Embryonic facial prominence (tissue), 1 donor: ENCODE measurements at regions not wholly inside any gene's neighbourhood (a gene's known extent, or its start where the extent isn't known, plus 50 kb on each side); places are given as distances from the start of the nearest gene placed in this dataset.
"Not testable (repeated sequence)": the region's sequence is repeated elsewhere in the genome, so short reads cannot be mapped to it uniquely, and the experiment has no call there.

Source experiments
- DNase-seq: peaks from one replicate; pipeline ENCODE4 v3.0.0-alpha.2; 2016; ENCODE audit errors: extremely low spot score

GRCh38 chr19:27972291-27973040 is 1240.5 kb downstream of the UQCRFS1 start:
- DNase-seq = no peak

- DNase-seq = no peak
Measured at GRCh38 chr19:27971869-27972268, 1241.1 kb downstream of the UQCRFS1 start.

- DNase-seq = no peak
Measured at GRCh38 chr19:27971071-27971470, 1241.9 kb downstream of the UQCRFS1 start.

GRCh38 chr19:27966390-27966816 is 1246.5 kb downstream of the UQCRFS1 start:
- no peak for DNase-seq

- DNase-seq = no peak
Measured at GRCh38 chr19:27964185-27964584, 1248.8 kb downstream of the UQCRFS1 start.

- no peak for DNase-seq
Measured at GRCh38 chr19:27962264-27962663, 1250.7 kb downstream of the UQCRFS1 start.

GRCh38 chr19:27955485-27956480 is 1257.2 kb downstream of the UQCRFS1 start:
- no peak for DNase-seq

GRCh38 chr19:27942607-27943006 is 1270.3 kb downstream of the UQCRFS1 start:
- not testable (repeated sequence) for DNase-seq

- DNase-seq = no peak
Measured at GRCh38 chr19:27936139-27936538, 1276.8 kb downstream of the UQCRFS1 start.

- no peak for DNase-seq
Measured at GRCh38 chr19:27935669-27936068, 1277.3 kb downstream of the UQCRFS1 start.

GRCh38 chr19:27929399-27929798 is 1283.6 kb downstream of the UQCRFS1 start:
- no peak for DNase-seq

- no peak for DNase-seq
Measured at GRCh38 chr19:27925202-27925601, 1287.7 kb downstream of the UQCRFS1 start.

- DNase-seq = no peak
Measured at GRCh38 chr19:27922970-27923369, 1290.0 kb downstream of the UQCRFS1 start.

- no peak for DNase-seq
Measured at GRCh38 chr19:27920774-27921173, 1292.2 kb downstream of the UQCRFS1 start.

GRCh38 chr19:27918818-27919217 is 1294.1 kb downstream of the UQCRFS1 start:
- no peak for DNase-seq

GRCh38 chr19:27911122-27911898 is 1301.6 kb downstream of the UQCRFS1 start:
- no peak for DNase-seq

- DNase-seq = no peak
Measured at GRCh38 chr19:27909861-27910260, 1303.1 kb downstream of the UQCRFS1 start.

- no peak for DNase-seq
Measured at GRCh38 chr19:27909185-27909840, 1303.6 kb downstream of the UQCRFS1 start.

GRCh38 chr19:27906081-27906480 is 1306.9 kb downstream of the UQCRFS1 start:
- DNase-seq = no peak

- DNase-seq = no peak
Measured at GRCh38 chr19:27905074-27905473, 1307.9 kb downstream of the UQCRFS1 start.

GRCh38 chr19:27901078-27901477 is 1311.9 kb downstream of the UQCRFS1 start:
- DNase-seq = no peak
